H1 (cell line): ENCODE measurements at regions not wholly inside any gene's neighbourhood (a gene's known extent, or its start where the extent isn't known, plus 50 kb on each side); places are given as distances from the start of the nearest gene placed in this dataset.

Source experiments
- CHD1 ChIP-seq: IDR thresholded peaks from 2 replicates; pipeline ENCODE4 v1.6.1; 2012; ENCODE audit warnings: low read depth, low read length, improper control_type of control experiment
- CHD2 ChIP-seq: IDR thresholded peaks from 2 replicates; pipeline ENCODE4 v1.6.1; 2012; ENCODE audit warnings: low read length, improper control_type of control experiment
- CREB1 ChIP-seq: IDR thresholded peaks from 2 replicates; pipeline ENCODE4 v1.6.1; 2012; ENCODE audit warnings: inconsistent platforms
- CTCF ChIP-seq, 3 experiments: IDR thresholded peaks; 1 replicate in 2 of 3; 2 replicates in 1 of 3; pipeline versions ENCODE4 v1.5.1 to v1.6.1; 2011; ENCODE audit warnings: low read length in 3 of 3, mild to moderate bottlenecking in 3 of 3, inconsistent platforms in 2 of 3, low read depth in 1 of 3, moderate library complexity in 1 of 3; ENCODE audit not compliant: insufficient read depth in 1 of 3; ENCODE audit errors: control extremely low read depth in 1 of 3
- EZH2 ChIP-seq: fragments of 200-600 bp; sonication (generic); IDR thresholded peaks from 2 replicates; pipeline ENCODE4 v1.7.1; 2012; ENCODE audit warnings: low read depth, mild to moderate bottlenecking, moderate library complexity, low read length, inconsistent platforms; ENCODE audit not compliant: severe bottlenecking
- FOSL1 ChIP-seq: IDR thresholded peaks from 2 replicates; pipeline ENCODE4 v1.6.1; 2011; ENCODE audit warnings: mild to moderate bottlenecking, low read depth, low read length, moderate library complexity; ENCODE audit not compliant: insufficient read depth
- HDAC6 ChIP-seq: IDR thresholded peaks from one replicate; pipeline ENCODE4 v1.7.1; 2012; ENCODE audit warnings: low read depth, mild to moderate bottlenecking, inconsistent platforms, low read length, moderate library complexity
- JUND ChIP-seq: IDR thresholded peaks from 2 replicates; pipeline ENCODE4 v1.6.1; 2011; ENCODE audit warnings: mild to moderate bottlenecking, improper control_type of control experiment, low read length
- MAX ChIP-seq: IDR thresholded peaks from 2 replicates; pipeline ENCODE4 v1.6.1; 2012; ENCODE audit warnings: inconsistent platforms
- POLR2A ChIP-seq, 2 experiments: IDR thresholded peaks; 1 replicate in 1 of 2; 2 replicates in 1 of 2; pipeline ENCODE4 v1.6.1; 2011; ENCODE audit warnings: low read depth in 2 of 2, low read length in 2 of 2, mild to moderate bottlenecking in 2 of 2; ENCODE audit errors: control extremely low read depth in 1 of 2
- POLR2AphosphoS5 ChIP-seq: IDR thresholded peaks from 2 replicates; pipeline ENCODE4 v1.6.1; 2011; ENCODE audit warnings: low read depth, low read length
- POU5F1 ChIP-seq: IDR thresholded peaks from 2 replicates; pipeline ENCODE4 v1.6.1; 2011; ENCODE audit warnings: low read depth, mild to moderate bottlenecking, low read length, moderate library complexity
- TBP ChIP-seq: IDR thresholded peaks from 2 replicates; pipeline ENCODE4 v1.6.1; 2011; ENCODE audit warnings: low read depth, low read length, improper control_type of control experiment
- YY1 ChIP-seq: IDR thresholded peaks from 2 replicates; pipeline ENCODE4 v1.6.1; 2011; ENCODE audit warnings: low read depth, mild to moderate bottlenecking, low read length

GRCh38 chr9:108517651-108518365, 338.0 kb downstream of the ACTL7B start:
- TF ChIP-seq JUND (no peak), CTCF (IDR thresholded peaks at IDR 0.05; ENCODE audit: control extremely low read depth in 1 of 3, insufficient read depth in 1 of 3, low read depth in 1 of 3, low read length in 3 of 3) (no peak), HDAC6 (no peak), POU5F1 (no peak), CREB1 (no peak), MAX (no peak), FOSL1 (no peak), YY1 (no peak), TBP (no peak), EZH2 (no peak), POLR2A (IDR thresholded peaks at IDR 0.05; ENCODE audit: control extremely low read depth in 1 of 2, low read depth in 2 of 2, low read length in 2 of 2) (no peak), POLR2AphosphoS5 (no peak), CHD1 (no peak), CHD2 (no peak)
